C4-2B (cell line): ENCODE measurements at regions not wholly inside any gene's neighbourhood (a gene's known extent, or its start where the extent isn't known, plus 50 kb on each side); places are given as distances from the start of the nearest gene placed in this dataset.

Experiments used
- H3K27ac ChIP-seq: fragments of 450-650 bp; 2 replicates; pipeline ENCODE4 v1.5.1; 2017
- CTCF ChIP-seq: fragments of 450-650 bp; conservative IDR thresholded peaks from 2 replicates; pipeline ENCODE4 v1.5.1; 2017; ENCODE audit warnings: mild to moderate bottlenecking
- ZFX ChIP-seq: fragments of 450-650 bp; IDR thresholded peaks from 2 replicates; pipeline ENCODE4 v1.6.1; 2017

GRCh38 chr22:49603016-49603415 lies 224.7 kb downstream of the BRD1 start:
- TF ChIP-seq ZFX: no peak
- no peak for TF ChIP-seq CTCF
- H3K27ac ChIP-seq: no peak overlapping the region

- H3K27ac ChIP-seq: no peak overlapping the region
- TF ChIP-seq CTCF (no peak), ZFX (no peak)
Measured at GRCh38 chr22:49602481-49602880, 225.2 kb downstream of the BRD1 start.

- H3K27ac ChIP-seq: no peak overlapping the region
- no peak for TF ChIP-seq ZFX
- no peak for TF ChIP-seq CTCF
Measured at GRCh38 chr22:49601614-49602321, 225.9 kb downstream of the BRD1 start.

GRCh38 chr22:49600891-49601431 lies 226.7 kb downstream of the BRD1 start:
- TF ChIP-seq ZFX (no peak), CTCF (no peak)

GRCh38 chr22:49600468-49600867 lies 227.2 kb downstream of the BRD1 start:
- TF ChIP-seq ZFX (no peak), CTCF (no peak)
- H3K27ac ChIP-seq: no peak overlapping the region

More at GRCh38 chr22:49600891-49601431, 226.7 kb downstream of the BRD1 start:
- H3K27ac ChIP-seq: no peak overlapping the region

- no peak for TF ChIP-seq ZFX
- TF ChIP-seq CTCF: no peak
- no peak overlapping the region for H3K27ac ChIP-seq
Measured at GRCh38 chr22:49599691-49600455, 227.8 kb downstream of the BRD1 start.

- H3K27ac ChIP-seq: no peak overlapping the region
- TF ChIP-seq ZFX: no peak
Measured at GRCh38 chr22:49599039-49599438, 228.6 kb downstream of the BRD1 start.
